Astrocyte of the cerebellum (primary cell): ENCODE measurements at regions not wholly inside any gene's neighbourhood (a gene's known extent, or its start where the extent isn't known, plus 50 kb on each side); places are given as distances from the start of the nearest gene placed in this dataset.

Experiments used
- DNase-seq: peaks from one replicate; pipeline ENCODE4 v3.0.0-alpha.2; 2011; ENCODE audit warnings: low read depth
- H3K4me3 ChIP-seq: 2 replicates; pipeline ENCODE4 v1.5.1; 2011; ENCODE audit warnings: mild to moderate bottlenecking, low read depth, low read length, moderate library complexity
- CTCF ChIP-seq: IDR thresholded peaks from 2 replicates; pipeline ENCODE4 v1.5.1; 2012; ENCODE audit warnings: low read length, low read depth, moderate library complexity, mild to moderate bottlenecking; ENCODE audit errors: missing control alignments
- in situ Hi-C: cut with HindIII; loops from 2 replicates; pipeline ENCODE4 v1.10.0; 2017; ENCODE audit warnings: low sequenced_read_pairs

DNA sequence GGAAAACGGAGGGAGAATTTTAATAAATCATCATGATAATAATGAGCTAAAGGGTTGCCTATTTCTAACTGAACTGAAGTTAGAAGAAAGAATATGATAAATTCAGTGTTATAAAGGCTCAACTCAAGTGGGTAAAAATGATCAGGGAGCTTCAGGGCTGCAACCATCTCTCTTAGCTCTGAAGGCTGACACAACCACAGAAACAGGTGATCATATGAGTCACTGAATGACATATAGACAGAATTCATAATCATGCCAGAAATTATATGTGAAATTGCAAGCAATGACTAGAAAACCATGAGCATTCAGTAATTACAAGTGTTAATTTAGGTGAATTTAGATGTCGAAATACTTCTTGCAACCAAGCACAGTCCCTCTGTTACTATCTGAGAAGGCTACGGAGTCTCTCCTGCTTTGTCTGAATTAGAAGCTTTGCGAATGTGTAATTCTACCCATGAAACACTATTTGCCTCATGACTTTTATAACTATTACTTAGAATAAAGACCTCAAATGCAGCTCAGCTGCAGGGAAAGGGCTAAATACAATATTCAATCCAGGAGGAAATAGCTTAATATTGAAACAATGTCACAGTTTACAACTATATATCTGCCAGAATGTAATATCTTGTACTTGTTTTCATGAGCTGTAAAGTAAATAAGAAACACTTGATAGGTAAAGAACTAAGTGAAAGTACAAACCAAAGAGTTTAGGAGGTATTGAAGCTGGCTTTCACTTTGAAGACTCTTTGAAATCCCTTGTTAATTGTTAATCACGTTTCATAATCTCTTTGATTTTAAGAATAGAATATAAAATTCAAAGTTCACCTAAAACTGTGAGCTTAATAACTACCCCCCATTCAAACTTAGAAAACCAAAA lies 1972.6 kb downstream of the ARAP2 start:
- in situ Hi-C loops = no loop called here
- no peak overlapping the region for H3K4me3 ChIP-seq
- no peak for DNase-seq
- no peak for TF ChIP-seq CTCF

- in situ Hi-C loops = no loop called here
- TF ChIP-seq CTCF = no peak
- no peak overlapping the region for H3K4me3 ChIP-seq
- no peak for DNase-seq
Measured at GRCh38 chr4:34279011-34279410, 1965.3 kb downstream of the ARAP2 start.

DNA sequence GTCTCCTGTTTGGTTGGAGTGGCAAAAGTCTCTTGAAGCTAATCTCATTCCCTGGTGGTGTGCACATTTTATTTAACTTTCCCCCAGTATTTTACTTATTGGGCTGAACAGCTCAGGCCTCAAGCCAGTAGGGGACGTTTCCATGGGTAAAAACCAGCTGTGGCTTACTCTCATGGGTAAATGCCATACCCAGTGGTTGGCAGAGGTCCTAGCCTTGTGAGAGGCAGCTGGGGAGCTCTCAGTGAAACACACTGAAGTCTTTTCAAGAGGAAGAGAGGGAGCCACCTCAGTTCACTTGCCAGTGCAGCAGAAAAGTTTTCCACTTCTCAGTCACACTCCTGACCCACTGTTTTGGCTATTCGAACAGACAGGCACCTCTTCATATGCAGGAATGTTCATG lies 1964.2 kb downstream of the ARAP2 start:
- no peak for TF ChIP-seq CTCF
- H3K4me3 ChIP-seq = no peak overlapping the region
- in situ Hi-C loops = no loop called here
- no peak for DNase-seq

- in situ Hi-C loops = no loop called here
- H3K4me3 ChIP-seq = no peak overlapping the region
- no peak for TF ChIP-seq CTCF
- DNase-seq = no peak
Measured at GRCh38 chr4:34281826-34282225, 1962.5 kb downstream of the ARAP2 start.

DNA sequence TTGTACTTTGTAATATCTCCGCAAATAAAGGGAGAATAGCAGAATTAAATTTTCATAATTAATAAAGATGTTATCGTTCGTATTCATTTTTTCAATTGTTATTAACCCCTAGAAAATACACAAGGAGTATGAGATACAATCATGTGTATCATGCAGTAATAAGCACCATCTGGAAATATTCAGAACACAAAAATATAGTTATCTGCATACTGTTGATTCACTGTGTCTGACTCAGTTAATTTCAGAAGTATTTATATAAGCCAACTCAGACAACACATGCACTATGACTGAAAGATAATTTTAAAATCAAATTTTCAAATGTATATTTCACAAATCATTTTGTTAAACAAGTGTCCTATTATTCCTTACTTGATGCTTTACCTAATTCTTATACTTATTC lies 1954.8 kb downstream of the ARAP2 start:
- no peak for DNase-seq
- in situ Hi-C loops = no loop called here
- TF ChIP-seq CTCF = no peak
- H3K4me3 ChIP-seq = no peak overlapping the region

DNA sequence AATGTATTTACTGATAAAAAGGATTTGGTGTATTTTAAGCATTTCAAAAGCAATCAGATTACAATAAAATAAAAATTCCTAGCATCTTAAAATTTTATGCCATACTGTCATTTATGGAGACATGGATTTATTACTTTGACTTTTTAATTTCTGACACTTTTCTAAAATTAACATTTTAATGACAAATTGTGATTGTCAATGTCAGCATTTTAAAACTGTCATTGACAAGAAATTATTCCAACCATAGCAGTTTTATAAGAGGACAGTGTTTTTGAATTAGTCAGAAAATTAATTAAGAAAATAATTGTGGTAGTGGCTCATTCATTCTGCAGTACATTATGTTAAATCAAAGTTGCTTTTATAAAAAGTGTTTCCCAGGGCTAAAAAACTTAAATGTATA lies 1954.4 kb downstream of the ARAP2 start:
- H3K4me3 ChIP-seq = no peak overlapping the region
- TF ChIP-seq CTCF = no peak
- no peak for DNase-seq
- in situ Hi-C loops = no loop called here
